IgD-negative memory B cell (primary cell): ENCODE measurements at regions not wholly inside any gene's neighbourhood (a gene's known extent, or its start where the extent isn't known, plus 50 kb on each side); places are given as distances from the start of the nearest gene placed in this dataset.

Experiments
- H3K27ac Mint-ChIP-seq, 3 donors: one replicate each; pipeline ENCODE4 v1.8.0; 2020 to 2022; ENCODE audit warnings: mild to moderate bottlenecking in 3 of 3, mixed read lengths in 3 of 3, moderate library complexity in 1 of 3
- H3K27me3 Mint-ChIP-seq: one replicate; pipeline ENCODE4 v1.8.0; 2021; ENCODE audit warnings: mixed read lengths
- H3K36me3 Mint-ChIP-seq: one replicate; pipeline ENCODE4 v1.8.0; 2020; ENCODE audit warnings: mild to moderate bottlenecking, mixed read lengths
- H3K4me1 Mint-ChIP-seq, 3 donors: one replicate each; pipeline ENCODE4 v1.8.0; 2020 to 2022; ENCODE audit warnings: mixed read lengths in 3 of 3, mild to moderate bottlenecking in 1 of 3
- H3K4me3 Mint-ChIP-seq, 4 donors: one replicate each; pipeline ENCODE4 v1.8.0; 2020 to 2022; ENCODE audit warnings: mild to moderate bottlenecking in 4 of 4, mixed read lengths in 4 of 4, moderate library complexity in 3 of 4
- H3K9me3 Mint-ChIP-seq, 3 donors: one replicate each; pipeline ENCODE4 v1.8.0; 2020 to 2021; ENCODE audit warnings: mixed read lengths in 3 of 3, mild to moderate bottlenecking in 1 of 3

GRCh38 chr2:105691947-105692390, 52.7 kb upstream of the NCK2 start:
- peak overlapping the region in 2 of 4 donors; percentile 33 to 70 for H3K4me3 Mint-ChIP-seq

GRCh38 chr2:105690566-105690965, 54.1 kb upstream of the NCK2 start:
- H3K4me3 Mint-ChIP-seq = peak overlapping the region in 1 of 4 donors; percentile 38

More at GRCh38 chr2:105691947-105692390, 52.7 kb upstream of the NCK2 start:
- Mint-ChIP-seq H3K27ac (no peak overlapping the region), H3K27me3 (peaks cover 3% of the 10 kb centered on the region), H3K4me1 (peaks cover 3 to 34% (median 11%) of the 10 kb centered on the region in 3 donors), H3K36me3 (peaks cover 4% of the 10 kb centered on the region), H3K9me3 (no peaks in the 10 kb centered on the region)

GRCh38 chr2:105689484-105689883, 55.2 kb upstream of the NCK2 start:
- peaks cover 3 to 30% (median 11%) of the 10 kb centered on the region in 3 donors for H3K4me1 Mint-ChIP-seq
- H3K36me3 Mint-ChIP-seq = peaks cover 4% of the 10 kb centered on the region
- H3K27ac Mint-ChIP-seq = no peak overlapping the region

More at GRCh38 chr2:105690566-105690965, 54.1 kb upstream of the NCK2 start:
- Mint-ChIP-seq H3K9me3 (no peaks in the 10 kb centered on the region), H3K27me3 (peaks cover 2% of the 10 kb centered on the region), H3K27ac (no peak overlapping the region), H3K4me1 (peaks cover 3 to 34% (median 11%) of the 10 kb centered on the region in 3 donors), H3K36me3 (peaks cover 4% of the 10 kb centered on the region)

GRCh38 chr2:105688946-105689345, 55.8 kb upstream of the NCK2 start:
- Mint-ChIP-seq H3K27ac (no peak overlapping the region), H3K4me1 (peaks cover 3 to 25% (median 11%) of the 10 kb centered on the region in 3 donors), H3K36me3 (peaks cover 4% of the 10 kb centered on the region), H3K27me3 (peaks cover 2% of the 10 kb centered on the region), H3K9me3 (peaks cover 0 to 2% (median 0%) of the 10 kb centered on the region in 3 donors), H3K4me3 (no peak overlapping the region)

More at GRCh38 chr2:105689484-105689883, 55.2 kb upstream of the NCK2 start:
- peaks cover 2% of the 10 kb centered on the region for H3K27me3 Mint-ChIP-seq
- peaks cover 0 to 2% (median 0%) of the 10 kb centered on the region in 3 donors for H3K9me3 Mint-ChIP-seq
- H3K4me3 Mint-ChIP-seq = peak overlapping the region in 1 of 4 donors; percentile 49

- peaks cover 0 to 2% (median 0%) of the 10 kb centered on the region in 3 donors for H3K9me3 Mint-ChIP-seq
- peaks cover 2% of the 10 kb centered on the region for H3K27me3 Mint-ChIP-seq
- H3K36me3 Mint-ChIP-seq = peaks cover 4% of the 10 kb centered on the region
- H3K4me1 Mint-ChIP-seq = peaks cover 3 to 9% (median 8%) of the 10 kb centered on the region in 3 donors
- no peak overlapping the region for H3K4me3 Mint-ChIP-seq
- H3K27ac Mint-ChIP-seq = no peak overlapping the region
Measured at GRCh38 chr2:105686588-105686987, 58.1 kb upstream of the NCK2 start.

- Mint-ChIP-seq H3K4me3 (no peak overlapping the region), H3K27me3 (peaks cover 13% of the 10 kb centered on the region), H3K27ac (no peak overlapping the region), H3K4me1 (no peaks in the 10 kb centered on the region), H3K9me3 (peaks cover 0 to 3% (median 2%) of the 10 kb centered on the region in 3 donors), H3K36me3 (peaks cover 6% of the 10 kb centered on the region)
Measured at GRCh38 chr2:105683011-105683492, 61.7 kb upstream of the NCK2 start.

- Mint-ChIP-seq H3K4me3 (no peak overlapping the region), H3K36me3 (peaks cover 4% of the 10 kb centered on the region), H3K4me1 (no peaks in the 10 kb centered on the region), H3K27ac (no peak overlapping the region), H3K9me3 (peaks cover 0 to 3% (median 2%) of the 10 kb centered on the region in 3 donors), H3K27me3 (peaks cover 13% of the 10 kb centered on the region)
Measured at GRCh38 chr2:105682401-105682800, 62.3 kb upstream of the NCK2 start.

- no peak overlapping the region for H3K27ac Mint-ChIP-seq
- peaks cover 2% of the 10 kb centered on the region for H3K36me3 Mint-ChIP-seq
- peaks cover 0 to 3% (median 2%) of the 10 kb centered on the region in 3 donors for H3K9me3 Mint-ChIP-seq
- H3K27me3 Mint-ChIP-seq = peaks cover 16% of the 10 kb centered on the region
- H3K4me3 Mint-ChIP-seq = no peak overlapping the region
- H3K4me1 Mint-ChIP-seq = no peaks in the 10 kb centered on the region
Measured at GRCh38 chr2:105681927-105682326, 62.8 kb upstream of the NCK2 start.

- H3K4me3 Mint-ChIP-seq = no peak overlapping the region
- peaks cover 0 to 2% (median 2%) of the 10 kb centered on the region in 3 donors for H3K9me3 Mint-ChIP-seq
- no peak overlapping the region for H3K27ac Mint-ChIP-seq
- H3K27me3 Mint-ChIP-seq = peaks cover 18% of the 10 kb centered on the region
- no peaks in the 10 kb centered on the region for H3K4me1 Mint-ChIP-seq
- H3K36me3 Mint-ChIP-seq = peaks cover 2% of the 10 kb centered on the region
Measured at GRCh38 chr2:105680357-105680756, 64.4 kb upstream of the NCK2 start.

GRCh38 chr2:105678346-105678745, 66.4 kb upstream of the NCK2 start:
- H3K27me3 Mint-ChIP-seq = peaks cover 22% of the 10 kb centered on the region
- H3K36me3 Mint-ChIP-seq = peaks cover 5% of the 10 kb centered on the region
- no peak overlapping the region for H3K4me3 Mint-ChIP-seq
- H3K4me1 Mint-ChIP-seq = no peaks in the 10 kb centered on the region
- peak overlapping the region in 1 of 3 donors; percentile 20 for H3K27ac Mint-ChIP-seq
- H3K9me3 Mint-ChIP-seq = peaks cover 0 to 2% (median 1%) of the 10 kb centered on the region in 3 donors

GRCh38 chr2:105677901-105678300, 66.8 kb upstream of the NCK2 start:
- Mint-ChIP-seq H3K27me3 (peaks cover 22% of the 10 kb centered on the region), H3K4me3 (no peak overlapping the region), H3K27ac (no peak overlapping the region), H3K4me1 (no peaks in the 10 kb centered on the region), H3K36me3 (peaks cover 5% of the 10 kb centered on the region), H3K9me3 (peaks cover 0 to 2% (median 1%) of the 10 kb centered on the region in 3 donors)

GRCh38 chr2:105675841-105676240, 68.9 kb upstream of the NCK2 start:
- H3K27me3 Mint-ChIP-seq = peaks cover 25% of the 10 kb centered on the region
- no peak overlapping the region for H3K4me3 Mint-ChIP-seq
- H3K9me3 Mint-ChIP-seq = no peaks in the 10 kb centered on the region
- peaks cover 5% of the 10 kb centered on the region for H3K36me3 Mint-ChIP-seq
- no peak overlapping the region for H3K27ac Mint-ChIP-seq
- H3K4me1 Mint-ChIP-seq = no peaks in the 10 kb centered on the region

- H3K4me3 Mint-ChIP-seq = no peak overlapping the region
- H3K9me3 Mint-ChIP-seq = no peaks in the 10 kb centered on the region
- no peak overlapping the region for H3K27ac Mint-ChIP-seq
- H3K27me3 Mint-ChIP-seq = peaks cover 21% of the 10 kb centered on the region
- peaks cover 7% of the 10 kb centered on the region for H3K36me3 Mint-ChIP-seq
- H3K4me1 Mint-ChIP-seq = no peaks in the 10 kb centered on the region
Measured at GRCh38 chr2:105674859-105675541, 69.7 kb upstream of the NCK2 start.

- H3K27ac Mint-ChIP-seq = peak overlapping the region in 1 of 3 donors; percentile 25
- H3K4me3 Mint-ChIP-seq = no peak overlapping the region
- peaks cover 6% of the 10 kb centered on the region for H3K36me3 Mint-ChIP-seq
Measured at GRCh38 chr2:105674401-105674800, 70.3 kb upstream of the NCK2 start.

GRCh38 chr2:105671156-105671555, 73.6 kb upstream of the NCK2 start:
- Mint-ChIP-seq H3K9me3 (peaks cover 3 to 13% (median 8%) of the 10 kb centered on the region in 3 donors), H3K4me1 (no peaks in the 10 kb centered on the region), H3K27me3 (peaks cover 10% of the 10 kb centered on the region), H3K27ac (no peak overlapping the region), H3K4me3 (no peak overlapping the region), H3K36me3 (peaks cover 6% of the 10 kb centered on the region)

More at GRCh38 chr2:105674401-105674800, 70.3 kb upstream of the NCK2 start:
- peaks cover 15% of the 10 kb centered on the region for H3K27me3 Mint-ChIP-seq
- H3K9me3 Mint-ChIP-seq = no peaks in the 10 kb centered on the region
- no peaks in the 10 kb centered on the region for H3K4me1 Mint-ChIP-seq
